GM19395 (cell line): ENCODE measurements at regions not wholly inside any gene's neighbourhood (a gene's known extent, or its start where the extent isn't known, plus 50 kb on each side); places are given as distances from the start of the nearest gene placed in this dataset.

Experiments used
- ATAC-seq: cut with Tn5 transposase; IDR thresholded peaks from one replicate; pipeline ENCODE4 v1.9.1; 2021; ENCODE audit warnings: mild to moderate bottlenecking, moderate library complexity; ENCODE audit not compliant: unreplicated experiment

GRCh38 chr5:82772281-82772680 is 304.9 kb downstream of the TMEM167A start:
- no peak for ATAC-seq

- no peak for ATAC-seq
Measured at GRCh38 chr5:82766206-82766605, 311.0 kb downstream of the TMEM167A start.

DNA sequence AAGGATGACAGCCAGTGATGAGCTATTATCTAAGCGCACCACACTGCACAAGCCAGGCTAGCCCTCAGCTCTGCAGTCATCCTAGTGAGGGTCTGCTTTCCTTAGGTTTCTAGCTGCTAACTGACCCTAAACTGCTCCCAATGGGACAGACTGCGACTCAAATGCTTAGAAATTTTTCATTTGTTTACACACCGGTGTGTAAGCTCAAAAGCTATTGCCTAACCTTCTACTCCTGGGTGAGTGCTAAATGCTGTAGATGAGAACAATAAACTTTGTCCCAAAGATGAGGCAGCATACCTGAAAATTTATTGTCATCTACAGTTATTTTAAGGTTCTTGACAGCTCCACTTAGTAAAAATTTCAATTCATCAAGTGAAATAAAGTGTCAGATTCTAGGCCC is 311.4 kb downstream of the TMEM167A start:
- no peak for ATAC-seq

DNA sequence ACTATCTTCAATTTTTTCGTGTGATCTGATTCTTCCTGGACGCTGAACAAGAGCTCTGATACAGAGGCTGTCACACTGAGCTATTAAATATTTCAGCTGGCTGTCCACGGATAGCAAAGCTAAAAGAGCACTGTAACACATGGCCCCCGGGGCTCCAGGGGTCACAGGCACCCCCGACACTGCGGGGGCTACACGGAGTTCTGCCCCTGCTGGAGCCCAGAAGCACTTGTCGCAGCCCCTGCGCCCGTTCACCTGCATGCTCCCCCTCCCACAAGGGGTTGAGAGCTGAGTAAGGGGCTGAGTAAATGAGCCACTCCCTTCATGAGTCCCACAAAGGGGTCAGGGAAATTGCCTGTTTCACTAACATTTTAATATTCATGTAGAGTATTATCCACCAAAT is 316.3 kb downstream of the TMEM167A start:
- ATAC-seq: no peak

DNA sequence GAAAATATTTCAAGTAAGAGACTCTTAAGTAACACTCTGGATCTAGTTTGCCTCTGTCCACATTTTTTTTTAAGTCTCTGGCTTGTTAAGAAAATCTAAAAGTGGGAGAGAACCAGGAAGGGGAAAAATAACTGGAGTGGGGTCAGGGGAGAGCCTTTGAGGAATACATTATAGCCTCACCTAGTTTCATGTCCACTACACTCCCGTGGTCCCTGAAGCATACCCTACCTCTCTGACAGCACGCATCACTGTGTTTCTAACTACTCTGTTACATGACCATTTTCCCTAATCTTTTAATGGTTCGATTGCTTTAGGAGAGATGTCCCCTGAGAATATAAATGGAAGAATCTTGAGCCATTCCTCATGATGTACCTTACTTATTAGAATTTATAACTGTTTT is 318.3 kb downstream of the TMEM167A start:
- no peak for ATAC-seq

GRCh38 chr5:82754759-82755158 is 322.4 kb downstream of the TMEM167A start:
- peak; percentile 98 for ATAC-seq

- no peak for ATAC-seq
Measured at GRCh38 chr5:82754036-82754746, 323.0 kb downstream of the TMEM167A start.

DNA sequence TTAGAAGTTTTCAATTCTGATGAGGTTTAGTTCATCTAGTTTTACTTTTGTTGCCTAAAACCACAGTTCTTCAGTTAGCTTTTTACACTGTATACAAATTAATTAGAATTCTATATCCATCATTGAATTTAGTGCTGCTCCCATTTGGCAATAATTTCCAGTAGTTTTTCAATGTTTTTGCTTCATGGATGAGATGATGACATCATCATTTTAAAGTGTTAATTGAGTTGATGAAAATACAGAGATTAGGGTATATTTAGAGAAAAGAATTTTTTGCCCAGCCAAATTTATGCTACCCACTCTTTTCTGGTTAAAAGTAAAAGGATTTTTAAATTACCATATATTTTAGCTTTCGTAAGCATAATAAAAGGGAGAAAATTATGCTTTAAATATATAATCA is 323.8 kb downstream of the TMEM167A start:
- no peak for ATAC-seq

- no peak for ATAC-seq
Measured at GRCh38 chr5:82749461-82749820, 327.8 kb downstream of the TMEM167A start.

DNA sequence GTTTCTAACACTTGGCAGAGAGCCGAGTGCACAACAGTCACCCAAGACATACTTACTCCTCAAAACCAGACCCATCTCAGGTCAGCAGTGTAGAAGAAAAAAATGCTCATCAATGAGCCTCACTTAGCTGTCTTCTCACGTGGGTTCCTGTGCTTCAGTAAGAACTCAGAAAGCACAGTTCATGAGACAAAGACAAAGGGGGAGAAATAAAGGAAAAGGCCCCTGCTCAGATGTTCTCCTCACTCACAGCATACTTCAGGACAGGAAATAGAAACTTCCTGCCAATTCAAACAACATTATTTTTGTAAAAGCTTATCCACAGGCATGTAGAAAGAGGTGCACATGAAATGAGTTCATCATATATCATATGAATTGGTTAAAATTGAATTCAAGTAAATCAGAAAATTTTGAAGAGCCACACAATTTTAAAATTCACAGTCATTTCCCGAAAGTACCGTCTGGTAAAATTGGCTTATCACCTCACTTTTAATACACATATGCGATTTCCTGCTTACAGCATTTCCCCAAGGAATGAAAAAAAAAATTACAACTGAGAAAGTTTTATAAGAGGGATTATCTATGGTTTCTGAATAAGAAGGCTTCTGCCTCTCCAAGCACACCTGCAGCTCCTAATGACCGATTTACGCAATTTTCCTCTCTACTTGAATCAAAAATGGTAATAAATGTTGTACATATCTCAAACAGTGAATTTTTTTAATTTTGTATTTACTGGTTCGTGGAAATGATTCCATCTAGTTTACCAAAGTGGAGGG is 328.3 kb downstream of the TMEM167A start:
- ATAC-seq: no peak

- no peak for ATAC-seq
Measured at GRCh38 chr5:82747986-82748385, 329.2 kb downstream of the TMEM167A start.

- ATAC-seq: no peak
Measured at GRCh38 chr5:82745016-82745415, 332.2 kb downstream of the TMEM167A start.

DNA sequence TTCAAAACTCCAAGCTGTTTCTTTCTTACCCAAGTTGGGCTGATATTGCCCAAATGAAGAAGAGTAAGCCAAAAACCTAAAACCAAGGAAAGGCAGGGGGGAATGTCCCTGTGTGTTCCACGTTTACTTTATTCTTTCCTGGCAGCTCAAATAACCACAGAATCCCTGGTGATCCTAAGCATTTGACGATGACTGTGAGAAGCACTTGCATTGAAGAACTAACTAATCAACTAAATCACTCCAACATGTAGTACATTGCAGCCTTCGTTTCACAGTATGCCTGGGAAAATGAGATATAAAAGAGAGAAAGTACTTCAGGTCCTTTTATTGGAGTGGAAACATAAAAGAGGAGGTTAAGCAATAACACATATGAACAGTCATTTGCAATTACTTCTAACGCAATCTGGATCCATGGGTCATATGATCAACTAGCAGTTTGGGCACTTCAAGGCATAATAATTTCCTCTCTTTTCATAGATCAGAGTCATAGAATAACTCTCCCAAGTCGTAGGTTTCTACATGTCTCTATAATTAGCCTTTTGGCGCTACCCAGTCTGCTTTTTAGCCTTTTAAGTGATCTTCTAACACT is 338.4 kb downstream of the TMEM167A start:
- ATAC-seq: no peak

- ATAC-seq: no peak
Measured at GRCh38 chr5:82735160-82735789, 341.9 kb downstream of the TMEM167A start.

- ATAC-seq: no peak
Measured at GRCh38 chr5:82734347-82734746, 342.8 kb downstream of the TMEM167A start.

- ATAC-seq: no peak
Measured at GRCh38 chr5:82730913-82731312, 346.3 kb downstream of the TMEM167A start.

- ATAC-seq: no peak
Measured at GRCh38 chr5:82728926-82729702, 348.1 kb downstream of the TMEM167A start.

GRCh38 chr5:82723168-82723567 is 354.0 kb downstream of the TMEM167A start:
- ATAC-seq: no peak

DNA sequence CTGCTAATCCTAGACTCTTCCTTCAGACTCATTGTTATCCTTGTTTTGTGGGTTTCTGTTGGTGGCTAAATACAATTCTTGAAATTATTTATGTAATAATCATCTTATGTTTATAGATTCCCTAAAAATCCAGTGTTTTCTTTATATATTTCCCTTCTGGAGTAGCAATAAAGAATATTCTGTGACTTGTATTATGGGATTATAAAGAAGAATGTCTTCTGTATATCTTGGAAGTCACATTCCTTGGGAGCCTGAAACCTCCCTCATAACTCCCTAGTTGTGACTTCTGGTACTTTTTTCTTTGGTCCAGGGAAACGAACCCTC is 356.1 kb downstream of the TMEM167A start:
- no peak for ATAC-seq

DNA sequence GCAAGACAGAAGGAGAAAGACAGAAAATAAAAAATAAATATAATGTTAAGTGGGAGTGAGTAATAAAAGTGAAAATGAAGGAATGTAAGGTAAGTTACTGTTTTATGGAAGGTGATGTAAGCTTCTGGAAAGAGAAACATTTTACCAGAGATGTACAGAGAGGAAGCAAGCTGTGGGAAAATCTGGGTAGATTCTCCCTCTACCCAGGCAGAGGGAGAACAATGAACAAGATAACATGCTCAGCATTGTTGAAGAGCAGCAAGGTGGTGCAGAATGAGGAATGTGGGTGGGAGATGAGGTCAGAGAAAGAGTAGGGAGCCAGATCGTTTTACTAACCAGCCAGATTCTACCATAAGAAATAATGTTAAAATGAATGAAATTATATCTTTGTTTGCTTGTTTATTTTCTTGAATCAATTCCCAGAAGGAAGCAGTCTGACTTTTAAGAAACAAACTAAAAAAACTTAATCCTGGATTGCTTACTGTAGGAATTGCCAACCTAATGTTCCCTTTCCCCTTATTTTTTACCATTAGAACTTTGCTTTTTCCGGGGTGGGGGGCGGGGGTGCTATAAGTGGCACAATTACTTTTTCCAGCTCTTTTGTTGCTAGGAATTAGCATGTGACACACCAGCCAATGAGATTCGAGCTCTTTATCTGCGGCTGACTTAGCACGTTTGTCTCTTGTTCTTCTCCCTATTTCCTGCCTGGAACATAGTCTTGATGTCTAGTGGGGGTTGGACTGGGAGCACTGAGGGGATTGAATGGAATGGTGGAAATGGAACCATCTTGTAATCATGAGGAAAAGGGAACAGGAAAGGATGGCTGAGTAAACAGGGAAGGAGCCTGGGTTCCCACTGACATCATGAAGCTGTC is 356.7 kb downstream of the TMEM167A start:
- ATAC-seq: no peak
